Osteocyte (in vitro differentiated cells): ENCODE measurements at regions not wholly inside any gene's neighbourhood (a gene's known extent, or its start where the extent isn't known, plus 50 kb on each side); places are given as distances from the start of the nearest gene placed in this dataset.

Source experiments
- DNase-seq: peaks from one replicate; pipeline ENCODE4 v3.0.0; 2021; ENCODE audit warnings: mixed read lengths; ENCODE audit not compliant: unreplicated experiment; ENCODE audit errors: extremely low spot score
- H3K27ac Mint-ChIP-seq: one replicate; pipeline ENCODE4 v1.8.0; 2021; ENCODE audit warnings: mild to moderate bottlenecking, mixed read lengths; ENCODE audit not compliant: unreplicated experiment
- H3K27me3 Mint-ChIP-seq: one replicate; pipeline ENCODE4 v1.8.0; 2021; ENCODE audit warnings: mixed read lengths; ENCODE audit not compliant: unreplicated experiment
- H3K36me3 Mint-ChIP-seq: one replicate; pipeline ENCODE4 v1.8.0; 2021; ENCODE audit warnings: mixed read lengths; ENCODE audit not compliant: unreplicated experiment
- H3K4me1 Mint-ChIP-seq: one replicate; pipeline ENCODE4 v1.8.0; 2021; ENCODE audit warnings: mixed read lengths; ENCODE audit not compliant: unreplicated experiment
- H3K4me3 Mint-ChIP-seq: one replicate; pipeline ENCODE4 v1.8.0; 2021; ENCODE audit warnings: mild to moderate bottlenecking, moderate library complexity, mixed read lengths; ENCODE audit not compliant: unreplicated experiment
- H3K9me3 Mint-ChIP-seq: one replicate; pipeline ENCODE4 v1.8.0; 2021; ENCODE audit warnings: mixed read lengths; ENCODE audit not compliant: unreplicated experiment
- TF ChIP-seq, protein P1 (sequence below): fragments of 200-600 bp; sonication (generic); IDR thresholded peaks from 2 replicates; pipeline ENCODE4 v1.5.0; 2021; ENCODE audit warnings: antibody characterized with exemption, mild to moderate bottlenecking, moderate library complexity

DNA sequence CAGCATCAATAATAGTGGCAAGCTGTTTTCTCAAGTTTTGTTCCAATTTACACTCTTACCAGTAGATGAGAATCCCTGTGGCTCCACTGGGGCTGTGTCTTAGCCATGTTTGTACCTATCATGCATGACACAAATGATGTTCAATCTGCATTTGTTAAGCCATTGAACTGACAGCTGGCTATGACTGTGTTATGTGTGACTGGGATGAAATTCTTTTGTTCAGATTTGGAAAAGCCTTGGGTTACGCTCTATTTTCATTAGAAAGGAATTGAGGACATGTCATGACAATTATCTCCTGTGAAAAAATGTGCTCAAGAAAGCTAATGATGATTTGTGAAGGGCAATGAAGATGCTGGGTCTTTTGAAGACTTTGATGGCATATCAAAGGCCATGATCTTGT lies 201.8 kb upstream of the LARGE1 start:
- Mint-ChIP-seq H3K27me3 (no peaks in the 10 kb centered on the region), H3K4me3 (no peak overlapping the region), H3K27ac (no peak overlapping the region), H3K9me3 (peaks cover 22% of the 10 kb centered on the region), H3K4me1 (no peaks in the 10 kb centered on the region), H3K36me3 (no peaks in the 10 kb centered on the region)
- DNase-seq = no peak
- TF ChIP-seq, protein P1, sequence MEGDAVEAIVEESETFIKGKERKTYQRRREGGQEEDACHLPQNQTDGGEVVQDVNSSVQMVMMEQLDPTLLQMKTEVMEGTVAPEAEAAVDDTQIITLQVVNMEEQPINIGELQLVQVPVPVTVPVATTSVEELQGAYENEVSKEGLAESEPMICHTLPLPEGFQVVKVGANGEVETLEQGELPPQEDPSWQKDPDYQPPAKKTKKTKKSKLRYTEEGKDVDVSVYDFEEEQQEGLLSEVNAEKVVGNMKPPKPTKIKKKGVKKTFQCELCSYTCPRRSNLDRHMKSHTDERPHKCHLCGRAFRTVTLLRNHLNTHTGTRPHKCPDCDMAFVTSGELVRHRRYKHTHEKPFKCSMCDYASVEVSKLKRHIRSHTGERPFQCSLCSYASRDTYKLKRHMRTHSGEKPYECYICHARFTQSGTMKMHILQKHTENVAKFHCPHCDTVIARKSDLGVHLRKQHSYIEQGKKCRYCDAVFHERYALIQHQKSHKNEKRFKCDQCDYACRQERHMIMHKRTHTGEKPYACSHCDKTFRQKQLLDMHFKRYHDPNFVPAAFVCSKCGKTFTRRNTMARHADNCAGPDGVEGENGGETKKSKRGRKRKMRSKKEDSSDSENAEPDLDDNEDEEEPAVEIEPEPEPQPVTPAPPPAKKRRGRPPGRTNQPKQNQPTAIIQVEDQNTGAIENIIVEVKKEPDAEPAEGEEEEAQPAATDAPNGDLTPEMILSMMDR = no peak

DNA sequence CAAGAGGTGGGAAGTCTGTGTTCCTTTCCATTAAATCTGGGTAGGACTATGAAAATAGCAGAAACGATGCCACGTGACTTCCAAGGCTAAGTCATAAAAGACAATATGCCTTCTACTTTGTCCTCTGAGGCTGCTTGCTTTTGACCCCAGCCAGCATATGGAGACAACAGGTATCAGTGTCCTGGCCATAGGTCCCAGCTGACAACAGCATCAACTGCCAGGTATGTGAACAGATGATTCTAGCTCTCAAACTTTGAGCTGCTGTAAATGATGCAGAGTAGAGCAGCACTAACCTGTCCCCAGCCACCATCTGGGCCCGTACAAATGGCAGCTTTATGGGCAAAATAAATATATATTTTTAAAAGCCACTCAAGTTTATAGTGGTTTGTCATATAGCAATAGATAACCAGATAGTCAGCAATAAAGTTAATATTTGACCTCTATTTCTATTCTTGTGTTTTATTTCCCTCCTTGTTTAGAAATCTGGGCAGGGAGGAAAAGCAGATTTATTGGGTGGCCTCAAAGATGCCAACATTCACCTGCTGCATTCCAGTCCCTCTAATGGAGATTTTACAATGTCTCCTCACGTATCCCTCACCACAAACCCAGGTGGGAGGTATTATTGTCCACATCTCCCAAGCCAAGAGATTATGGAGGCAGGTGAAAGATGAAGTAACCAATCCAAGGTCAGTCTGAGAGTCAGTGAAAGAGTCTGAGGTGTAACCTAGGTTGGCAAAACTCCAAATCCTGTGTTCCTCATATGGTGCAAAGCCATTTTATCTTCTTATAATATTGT lies 209.6 kb upstream of the LARGE1 start:
- Mint-ChIP-seq H3K36me3 (no peaks in the 10 kb centered on the region), H3K27ac (no peak overlapping the region), H3K27me3 (no peaks in the 10 kb centered on the region), H3K4me1 (no peaks in the 10 kb centered on the region), H3K9me3 (peaks cover 21% of the 10 kb centered on the region), H3K4me3 (no peak overlapping the region)
- DNase-seq = no peak
- TF ChIP-seq, protein P1 = no peak

DNA sequence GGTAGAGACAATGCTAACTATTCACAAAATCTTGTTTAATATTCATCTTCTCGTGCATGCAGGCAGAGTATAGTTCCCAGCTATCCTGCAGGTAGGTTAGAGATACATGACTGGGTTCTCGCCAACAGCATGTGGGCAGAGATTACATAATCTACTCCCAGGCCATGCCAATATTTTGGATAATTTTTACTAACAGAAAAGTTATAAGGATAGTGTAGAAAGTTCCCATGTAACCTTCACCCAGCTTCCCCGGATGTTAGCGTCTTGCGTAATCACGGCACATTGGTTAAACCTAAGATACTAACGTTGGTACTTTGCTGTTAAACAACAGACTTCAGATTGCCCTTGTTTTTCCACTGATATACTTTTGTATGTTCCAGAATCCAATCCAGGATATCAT lies 215.5 kb upstream of the LARGE1 start:
- no peaks in the 10 kb centered on the region for H3K36me3 Mint-ChIP-seq
- TF ChIP-seq, protein P1 = no peak
- H3K9me3 Mint-ChIP-seq = peaks cover 34% of the 10 kb centered on the region
- no peaks in the 10 kb centered on the region for H3K4me1 Mint-ChIP-seq
- no peak overlapping the region for H3K4me3 Mint-ChIP-seq
- H3K27ac Mint-ChIP-seq = no peak overlapping the region
- DNase-seq = no peak
- no peaks in the 10 kb centered on the region for H3K27me3 Mint-ChIP-seq

DNA sequence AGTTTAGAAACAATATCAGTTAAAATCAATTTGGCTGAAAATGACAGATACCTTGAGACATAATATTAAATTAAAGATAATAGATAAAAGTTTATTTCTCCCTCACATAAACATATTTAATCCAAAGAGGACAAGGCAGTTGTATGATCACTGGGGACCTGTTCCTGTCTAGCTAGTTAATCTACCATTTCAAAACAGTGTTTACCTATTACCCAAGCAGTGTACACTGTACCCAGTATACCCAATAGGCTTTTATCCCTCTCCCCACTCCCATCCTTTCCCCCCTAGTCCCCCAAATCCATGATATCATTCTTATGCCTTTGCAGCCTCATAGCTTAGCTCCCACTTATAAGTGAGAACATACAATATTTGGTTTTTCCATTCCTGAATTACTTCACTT lies 229.7 kb upstream of the LARGE1 start:
- Mint-ChIP-seq H3K4me3 (no peak overlapping the region), H3K9me3 (peaks cover 38% of the 10 kb centered on the region), H3K27ac (no peak overlapping the region), H3K27me3 (no peaks in the 10 kb centered on the region), H3K36me3 (no peaks in the 10 kb centered on the region), H3K4me1 (no peaks in the 10 kb centered on the region)
- TF ChIP-seq, protein P1 = no peak
- DNase-seq = no peak

DNA sequence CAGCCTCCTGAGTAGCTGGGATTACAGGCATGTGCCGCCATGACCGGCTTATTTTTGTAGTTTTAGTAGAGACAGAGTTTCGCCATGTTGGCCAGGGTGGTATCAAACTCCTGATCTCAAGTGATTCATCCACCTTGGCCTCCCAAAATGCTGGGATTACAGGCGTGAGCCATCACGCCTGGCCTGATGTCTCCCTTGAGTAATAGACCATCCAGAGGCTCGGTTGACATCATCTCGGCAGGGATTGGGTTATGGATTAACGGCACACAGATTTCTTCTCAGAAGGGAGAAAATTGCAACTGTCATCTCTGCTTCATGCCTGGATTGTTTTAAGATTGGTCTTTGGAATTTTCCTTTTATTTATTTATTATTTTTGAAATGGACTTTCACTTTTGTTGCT lies 239.2 kb upstream of the LARGE1 start:
- Mint-ChIP-seq H3K36me3 (no peaks in the 10 kb centered on the region), H3K27me3 (no peaks in the 10 kb centered on the region), H3K9me3 (peaks cover 28% of the 10 kb centered on the region), H3K27ac (no peak overlapping the region), H3K4me1 (no peaks in the 10 kb centered on the region), H3K4me3 (no peak overlapping the region)
- DNase-seq = no peak
- TF ChIP-seq, protein P1 = no peak
